ENCODE measurements at regions not wholly inside any gene's neighbourhood (a gene's known extent, or its start where the extent isn't known, plus 50 kb on each side); places are given as distances from the start of the nearest gene placed in this dataset.
"Not testable (repeated sequence)": the region's sequence is repeated elsewhere in the genome, so short reads cannot be mapped to it uniquely, and the experiment has no call there.

DNA sequence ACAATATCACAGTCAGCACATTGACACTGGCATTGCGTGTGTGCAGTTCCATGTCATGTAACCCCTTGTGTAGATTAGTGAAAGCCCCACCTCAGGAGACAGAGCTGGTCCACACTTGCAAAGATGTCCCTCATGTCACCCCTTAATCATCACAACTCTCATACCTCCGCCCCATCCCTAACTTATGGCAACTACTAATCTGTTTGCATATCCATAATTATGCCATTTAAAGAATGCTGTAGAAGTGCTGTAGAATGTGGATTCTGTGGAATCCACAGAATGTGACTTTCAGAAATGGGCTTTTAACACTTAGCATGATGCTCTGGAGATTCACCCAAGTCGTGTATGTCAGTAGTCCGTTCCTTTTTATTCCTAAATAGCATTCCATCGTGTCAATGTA, 102.8 kb upstream of the VSTM2A start:
- no peaks in the 10 kb centered on the region for H4K20me1 ChIP-seq
- H3K9me3 ChIP-seq (replicated peaks in 1 of 11) = peaks cover 7 to 10% (median 10%) of the 10 kb centered on the region in 11 experiments; a peak in 19 of 22 replicates
- no peaks in the 10 kb centered on the region for H3K36me3 ChIP-seq
- H3K9ac ChIP-seq = no peak overlapping the region
- no peak for TF ChIP-seq Cebpa-rat (IDR thresholded peaks at IDR 0.05)
- no peaks in the 10 kb centered on the region for H3K4me1 ChIP-seq
- no peak overlapping the region for H3K4me2 ChIP-seq
- H3K4me3 ChIP-seq = no peak overlapping the region
- H3K27me3 ChIP-seq = no peaks in the 10 kb centered on the region
- H3K27ac ChIP-seq = no peak overlapping the region

DNA sequence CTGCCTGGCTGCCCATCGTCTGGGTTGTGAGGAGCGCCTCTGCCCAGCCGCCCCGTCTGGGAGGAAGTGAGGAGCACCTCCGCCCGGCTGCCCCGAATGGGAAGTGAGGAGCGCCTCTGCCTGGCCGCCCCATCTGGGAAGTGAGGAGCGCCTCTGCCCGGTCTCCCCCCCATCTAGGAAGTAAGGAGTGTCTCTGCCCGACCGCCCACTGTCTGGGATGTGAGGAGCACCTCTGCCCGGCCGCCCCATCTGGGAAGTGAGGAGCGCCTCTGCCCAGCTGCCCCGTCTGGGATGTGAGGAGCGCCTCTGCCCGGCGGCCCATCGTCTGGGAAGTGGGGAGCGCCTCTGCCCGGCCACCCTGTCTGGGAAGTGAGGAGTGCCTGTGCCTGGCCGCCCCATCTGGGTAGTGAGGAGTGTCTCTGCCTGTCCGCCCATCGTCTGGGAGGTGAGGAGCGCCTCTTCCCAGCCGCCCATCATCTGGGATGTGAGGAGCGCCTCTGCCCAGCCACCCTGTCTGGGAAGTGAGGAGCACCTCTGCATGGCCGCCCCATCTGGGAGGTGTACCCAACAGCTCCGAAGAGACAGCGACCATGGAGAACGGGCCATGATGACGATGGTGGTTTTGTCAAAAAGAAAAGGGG, 98.0 kb upstream of the VSTM2A start:
- not testable (repeated sequence) for H3K27ac ChIP-seq, H3K36me3 ChIP-seq, H3K4me3 ChIP-seq, H4K20me1 ChIP-seq, H3K9ac ChIP-seq, H3K4me2 ChIP-seq, H3K27me3 ChIP-seq, H3K4me1 ChIP-seq
- peaks cover 7 to 12% (median 11%) of the 10 kb centered on the region in 11 experiments; a peak in 19 of 22 replicates for H3K9me3 ChIP-seq (replicated peaks in 1 of 11)

GRCh38 chr7:54453168-54453567, 89.0 kb upstream of the VSTM2A start:
- H3K9ac ChIP-seq, H3K4me1 ChIP-seq, H3K36me3 ChIP-seq, H3K27ac ChIP-seq, H3K4me3 ChIP-seq, H3K27me3 ChIP-seq, H4K20me1 ChIP-seq, H3K4me2 ChIP-seq: not testable (repeated sequence)
- peaks cover 33 to 40% (median 37%) of the 10 kb centered on the region in 11 experiments for H3K9me3 ChIP-seq (replicated peaks in 1 of 11)

DNA sequence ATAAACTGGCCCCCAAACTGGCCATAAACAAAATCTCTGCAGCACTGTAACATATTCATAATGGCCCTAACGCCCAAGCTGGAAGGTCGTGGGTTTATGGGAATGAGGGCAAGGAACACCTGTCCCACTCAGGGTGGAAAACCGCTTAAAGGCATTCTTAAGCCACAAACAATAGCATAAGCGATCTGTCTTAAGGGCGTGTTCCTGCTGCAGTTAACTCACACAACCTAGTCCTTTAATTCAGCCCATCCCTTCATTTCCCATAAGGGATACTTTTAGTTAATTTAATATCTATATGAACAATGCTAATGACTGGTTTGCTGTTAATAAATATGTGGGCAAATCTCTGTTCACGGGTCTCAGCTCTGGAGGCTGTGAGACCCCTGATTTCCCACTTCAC, 87.5 kb upstream of the VSTM2A start:
- H3K4me1 ChIP-seq, H3K27me3 ChIP-seq, H3K9ac ChIP-seq, H4K20me1 ChIP-seq, H3K36me3 ChIP-seq, H3K27ac ChIP-seq, H3K4me3 ChIP-seq, H3K4me2 ChIP-seq: not testable (repeated sequence)
- H3K9me3 ChIP-seq (replicated peaks in 1 of 11) = peaks cover 48 to 56% (median 53%) of the 10 kb centered on the region in 11 experiments

GRCh38 chr7:54465095-54465494, 77.1 kb upstream of the VSTM2A start:
- no peaks in the 10 kb centered on the region for H3K27me3 ChIP-seq
- no peaks in the 10 kb centered on the region for H3K9me3 ChIP-seq (replicated peaks in 1 of 11)
- H4K20me1 ChIP-seq = no peaks in the 10 kb centered on the region
- TF ChIP-seq Cebpa-rat (IDR thresholded peaks at IDR 0.05) = no peak
- H3K4me3 ChIP-seq = no peak overlapping the region
- no peaks in the 10 kb centered on the region for H3K4me1 ChIP-seq
- no peak overlapping the region for H3K27ac ChIP-seq
- H3K9ac ChIP-seq = no peak overlapping the region
- H3K36me3 ChIP-seq = no peaks in the 10 kb centered on the region
- no peak overlapping the region for H3K4me2 ChIP-seq

DNA sequence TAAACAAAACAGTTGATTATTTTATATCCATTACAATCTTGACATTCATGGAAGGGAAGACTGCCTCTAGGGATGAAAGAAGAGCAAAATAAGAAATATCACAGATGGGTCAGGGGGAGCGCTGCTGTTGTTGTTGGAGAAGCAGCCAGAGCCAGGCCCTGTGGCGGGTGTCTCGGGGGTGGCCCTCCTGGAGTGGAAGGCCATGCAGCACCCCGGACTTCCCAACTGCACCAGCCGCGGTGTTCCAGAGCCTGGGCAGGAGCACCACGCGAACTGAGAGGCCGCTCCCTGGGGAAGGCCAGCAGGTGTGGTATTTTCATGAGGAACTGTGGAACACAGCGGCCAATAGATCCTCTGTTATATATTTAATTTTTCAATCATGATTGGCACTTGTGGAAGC, 72.4 kb upstream of the VSTM2A start:
- no peak overlapping the region for H3K9ac ChIP-seq
- no peaks in the 10 kb centered on the region for H3K4me1 ChIP-seq
- H3K36me3 ChIP-seq = no peaks in the 10 kb centered on the region
- no peaks in the 10 kb centered on the region for H4K20me1 ChIP-seq
- no peak overlapping the region for H3K4me2 ChIP-seq
- H3K4me3 ChIP-seq = no peak overlapping the region
- H3K27me3 ChIP-seq = no peaks in the 10 kb centered on the region
- H3K9me3 ChIP-seq (replicated peaks in 1 of 11) = peaks cover 0 to 7% (median 0%) of the 10 kb centered on the region in 11 experiments; a peak in 3 of 22 replicates
- H3K27ac ChIP-seq = no peak overlapping the region
- no peak for TF ChIP-seq Cebpa-rat (IDR thresholded peaks at IDR 0.05)

- Histone ChIP-seq H3K36me3 (no peaks in the 10 kb centered on the region), H4K20me1 (no peaks in the 10 kb centered on the region), H3K4me3 (no peak overlapping the region), H3K27me3 (peaks cover 0 to 31% (median 20%) of the 10 kb centered on the region in 11 experiments; a peak in 20 of 22 replicates), H3K4me1 (no peaks in the 10 kb centered on the region), H3K9ac (no peak overlapping the region), H3K9me3 (replicated peaks in 1 of 11) (peaks cover 0 to 7% (median 5%) of the 10 kb centered on the region in 11 experiments; a peak in 5 of 22 replicates), H3K4me2 (no peak overlapping the region), H3K27ac (no peak overlapping the region)
- TF ChIP-seq Cebpa-rat (IDR thresholded peaks at IDR 0.05) = no peak
Measured at GRCh38 chr7:54476609-54477008, 65.6 kb upstream of the VSTM2A start.

- Histone ChIP-seq H3K36me3 (no peaks in the 10 kb centered on the region), H3K9me3 (replicated peaks in 1 of 11) (peaks cover 0 to 7% (median 5%) of the 10 kb centered on the region in 11 experiments; a peak in 5 of 22 replicates), H3K4me1 (no peaks in the 10 kb centered on the region), H3K4me2 (no peak overlapping the region), H3K27me3 (peaks cover 0 to 31% (median 20%) of the 10 kb centered on the region in 11 experiments; a peak in 20 of 22 replicates), H4K20me1 (no peaks in the 10 kb centered on the region), H3K9ac (no peak overlapping the region), H3K4me3 (no peak overlapping the region), H3K27ac (no peak overlapping the region)
- TF ChIP-seq Cebpa-rat (IDR thresholded peaks at IDR 0.05) = no peak
Measured at GRCh38 chr7:54477083-54477482, 65.1 kb upstream of the VSTM2A start.

- no peak for TF ChIP-seq Cebpa-rat (IDR thresholded peaks at IDR 0.05)
- no peaks in the 10 kb centered on the region for H3K36me3 ChIP-seq
- H3K9ac ChIP-seq = no peak overlapping the region
- no peak overlapping the region for H3K4me2 ChIP-seq
- no peaks in the 10 kb centered on the region for H4K20me1 ChIP-seq
- H3K4me3 ChIP-seq = no peak overlapping the region
- no peak overlapping the region for H3K27ac ChIP-seq
- 0 out of 22 replicates have a peak, but pooled peaks cover 0 to 3% (median 0%) of the 10 kb centered on the region in 11 experiments for H3K9me3 ChIP-seq (replicated peaks in 1 of 11)
- 0 out of 20 replicates have a peak, but pooled peaks cover 0 to under 1% (median 0%) of the 10 kb centered on the region in 10 experiments for H3K4me1 ChIP-seq
- H3K27me3 ChIP-seq = peaks cover 0 to 14% (median 5%) of the 10 kb centered on the region in 11 experiments; a peak in 13 of 22 replicates
Measured at GRCh38 chr7:54483523-54483922, 58.7 kb upstream of the VSTM2A start.

GRCh38 chr7:54485044-54485443, 57.1 kb upstream of the VSTM2A start:
- Histone ChIP-seq H3K9me3 (replicated peaks in 1 of 11) (0 out of 22 replicates have a peak, but pooled peaks cover 0 to 3% (median 0%) of the 10 kb centered on the region in 11 experiments), H3K4me1 (peaks cover 0 to 4% (median 0%) of the 10 kb centered on the region in 10 experiments; a peak in 1 of 20 replicates), H3K27ac (no peak overlapping the region), H4K20me1 (no peaks in the 10 kb centered on the region), H3K9ac (no peak overlapping the region), H3K27me3 (no peaks in the 10 kb centered on the region), H3K4me2 (no peak overlapping the region), H3K36me3 (no peaks in the 10 kb centered on the region), H3K4me3 (no peak overlapping the region)
- no peak for TF ChIP-seq Cebpa-rat (IDR thresholded peaks at IDR 0.05)

Data from BLaER1 treated with 17β-estradiol and CSF1 and Interleukin-3, amounts not matched to agents 10 nM and 100 nM (cell line).